PFSK-1 (cell line): ENCODE measurements at regions not wholly inside any gene's neighbourhood (a gene's known extent, or its start where the extent isn't known, plus 50 kb on each side); places are given as distances from the start of the nearest gene placed in this dataset.

Source experiments
- FOXP2 ChIP-seq: optimal IDR thresholded peaks from 2 replicates; pipeline ENCODE3; 2011; ENCODE audit warnings: borderline replicate concordance, control low read depth, inconsistent platforms; ENCODE audit not compliant: insufficient read depth; ENCODE audit errors: extremely low read length, extremely low read depth
- POLR2AphosphoS5 ChIP-seq: IDR thresholded peaks from 2 replicates; pipeline ENCODE4 v1.6.1; 2012; ENCODE audit warnings: low read depth, mild to moderate bottlenecking, control low read depth, low read length, moderate library complexity
- REST ChIP-seq, 2 experiments: IDR thresholded peaks; 2 replicates each; pipeline versions ENCODE4 v1.6.1 to v1.8.0; 2011 to 2012; ENCODE audit warnings: low read depth in 2 of 2, low read length in 2 of 2, control low read depth in 1 of 2, inconsistent platforms in 1 of 2, mild to moderate bottlenecking in 1 of 2, moderate library complexity in 1 of 2; ENCODE audit not compliant: insufficient read depth in 1 of 2
- SIN3A ChIP-seq: IDR thresholded peaks from 2 replicates; pipeline ENCODE4 v1.6.1; 2012; ENCODE audit warnings: mild to moderate bottlenecking, low read length, moderate library complexity, borderline replicate concordance; ENCODE audit not compliant: insufficient read depth
- TAF1 ChIP-seq: IDR thresholded peaks from 2 replicates; pipeline ENCODE4 v1.6.1; 2012; ENCODE audit warnings: low read length, control low read depth, borderline replicate concordance; ENCODE audit not compliant: insufficient read depth

- TF ChIP-seq REST (IDR thresholded peaks at IDR 0.05; ENCODE audit: insufficient read depth in 1 of 2, low read depth in 2 of 2, low read length in 2 of 2), result no peak
- TF ChIP-seq POLR2AphosphoS5, result no peak
- no peak for TF ChIP-seq SIN3A
- no peak for TF ChIP-seq TAF1
- no peak for TF ChIP-seq FOXP2
Measured at GRCh38 chr14:97337267-97337666, 540.1 kb downstream of the VRK1 start.
